Right forelimb (tissue), 1 donor: ENCODE measurements at regions not wholly inside any gene's neighbourhood (a gene's known extent, or its start where the extent isn't known, plus 50 kb on each side); places are given as distances from the start of the nearest gene placed in this dataset.
"Not testable (repeated sequence)": the region's sequence is repeated elsewhere in the genome, so short reads cannot be mapped to it uniquely, and the experiment has no call there.

Experiments used
- DNase-seq: peaks from one replicate; pipeline ENCODE4 v3.0.0-alpha.2; 2018

- DNase-seq, result no peak
Observed at GRCh38 chr5:83802686-83803085, 82.0 kb upstream of the HAPLN1 start.

- DNase-seq, result no peak
Observed at GRCh38 chr5:83800201-83800600, 79.5 kb upstream of the HAPLN1 start.

- not testable (repeated sequence) for DNase-seq
Observed at GRCh38 chr5:83799020-83799419, 78.4 kb upstream of the HAPLN1 start.

GRCh38 chr5:83789371-83789770, 68.7 kb upstream of the HAPLN1 start:
- DNase-seq, result no peak

- no peak for DNase-seq
Observed at GRCh38 chr5:83787631-83788030, 67.0 kb upstream of the HAPLN1 start.

- no peak for DNase-seq
Observed at GRCh38 chr5:83785176-83785668, 64.6 kb upstream of the HAPLN1 start.

- no peak for DNase-seq
Observed at GRCh38 chr5:83780699-83781350, 60.2 kb upstream of the HAPLN1 start.

GRCh38 chr5:83777856-83778255, 57.2 kb upstream of the HAPLN1 start:
- no peak for DNase-seq

- DNase-seq, result no peak
Observed at GRCh38 chr5:83776437-83777031, 55.9 kb upstream of the HAPLN1 start.
